Stomach (tissue), 8 donors: ENCODE measurements at regions not wholly inside any gene's neighbourhood (a gene's known extent, or its start where the extent isn't known, plus 50 kb on each side); places are given as distances from the start of the nearest gene placed in this dataset.
A peak's percentile ranks its signal among the peaks of the same experiment; 100 is the strongest.

Experiments used
- DNase-seq, 2 donors: peaks; one replicate each; pipeline versions ENCODE4 v3.0.0 to v3.0.0-alpha.2; 2013 to 2019
- H3K27ac ChIP-seq, 5 donors: fragments of 200-600 bp in 4 of 5; sonication (generic) in 4 of 5; one replicate each; pipeline ENCODE4 v1.5.1; 2013 to 2019; ENCODE audit warnings: mild to moderate bottlenecking in 1 of 5, moderate library complexity in 1 of 5
- H3K27me3 ChIP-seq, 3 donors: fragments of 200-600 bp; sonication (generic); one replicate each; pipeline ENCODE4 v1.5.1; 2017 to 2019; ENCODE audit warnings: mixed run types in 1 of 3
- H3K36me3 ChIP-seq, 4 donors: fragments of 200-600 bp; sonication (generic); 1 replicate in 3 of 4; 2 replicates in 1 of 4; pipeline ENCODE4 v1.5.1; 2016 to 2019
- H3K4me1 ChIP-seq, 4 donors: fragments of 200-600 bp; sonication (generic); one replicate each; pipeline ENCODE4 v1.5.1; 2016 to 2019
- H3K4me3 ChIP-seq, 4 donors: fragments of 200-600 bp; sonication (generic) in 3 of 4; one replicate each; pipeline ENCODE4 v1.5.1; 2016 to 2019; ENCODE audit warnings: mild to moderate bottlenecking in 1 of 4
- H3K9me3 ChIP-seq, 4 donors: fragments of 200-600 bp; sonication (generic); one replicate each; pipeline ENCODE4 v1.5.1; 2016 to 2019
- EP300 ChIP-seq: sonication (generic); formaldehyde crosslinking; IDR thresholded peaks from one replicate; pipeline ENCODE4 v1.6.1; 2017; ENCODE audit warnings: antibody characterized with exemption
- POLR2A ChIP-seq, 4 donors: fragments of 450-650 bp; IDR thresholded peaks; one replicate each; pipeline ENCODE4 v1.6.1; 2016; ENCODE audit warnings: antibody characterized with exemption in 4 of 4, control low read depth in 2 of 4, mild to moderate bottlenecking in 1 of 4, moderate library complexity in 1 of 4
- POLR2AphosphoS5 ChIP-seq, 3 donors: sonication (generic); formaldehyde crosslinking; IDR thresholded peaks; one replicate each; pipeline ENCODE4 v1.6.1; 2016; ENCODE audit warnings: antibody characterized with exemption in 3 of 3
- WGBS, 5 donors: extraction: QIAGEN DNeasy Blood & Tissue Kit in 3 of 5; methylation state at CpG; one replicate each; pipeline versions ENCODE4 v1.1.5 to v1.1.7; 2013 to 2018; 5-methylcytosine and 5-hydroxymethylcytosine counted together
- intact Hi-C: fragments of 100-400 bp; cut with DNase I; formaldehyde crosslinking; loops from one replicate; pipeline ENCODE4 v1.15.1; 2023; ENCODE audit warnings: low total_unique reads
- TF ChIP-seq, protein P1 (sequence below), 7 experiments: fragments of 450-650 bp in 4 of 7; fragments of 200-600 bp in 3 of 7; sonication (generic) in 3 of 7; IDR thresholded peaks; one replicate each; pipeline ENCODE4 v1.5.1; 2016 to 2019; ENCODE audit warnings: antibody characterized with exemption in 7 of 7, control low read depth in 2 of 7, mild to moderate bottlenecking in 1 of 7
- donor health status: healthy with polysubstance abuse.
- donor health status: Bipolar disorder and iron deficiency.
- donor health status: healthy.

DNA sequence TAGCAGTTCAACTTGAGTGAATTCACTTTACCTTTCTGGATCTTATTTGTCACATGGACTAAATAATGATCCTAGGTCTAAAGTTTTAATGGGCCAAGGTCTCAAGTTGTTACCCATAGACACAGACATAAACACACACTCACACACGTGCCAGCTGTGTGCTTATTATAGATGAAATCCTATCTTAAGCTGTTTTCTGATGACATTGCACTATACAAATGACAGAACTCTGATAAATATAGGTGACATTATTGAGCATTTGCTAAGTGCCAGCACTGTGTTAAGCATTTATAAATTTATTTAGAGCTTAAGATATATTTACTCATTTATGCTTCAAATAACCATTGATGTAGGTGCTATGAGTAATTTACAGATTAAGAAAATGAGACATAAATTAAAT is 474.4 kb upstream of the NR5A2 start:
- intact Hi-C loops, result no loop called here
- WGBS, 5 donors, result 31 to 48% (median 42%) methylated on average over 1 of the region's 1 CpG
- H3K4me3 ChIP-seq, result no peak overlapping the region
- no peak for TF ChIP-seq POLR2AphosphoS5 (IDR thresholded peaks at IDR 0.05)
- TF ChIP-seq, protein P1, sequence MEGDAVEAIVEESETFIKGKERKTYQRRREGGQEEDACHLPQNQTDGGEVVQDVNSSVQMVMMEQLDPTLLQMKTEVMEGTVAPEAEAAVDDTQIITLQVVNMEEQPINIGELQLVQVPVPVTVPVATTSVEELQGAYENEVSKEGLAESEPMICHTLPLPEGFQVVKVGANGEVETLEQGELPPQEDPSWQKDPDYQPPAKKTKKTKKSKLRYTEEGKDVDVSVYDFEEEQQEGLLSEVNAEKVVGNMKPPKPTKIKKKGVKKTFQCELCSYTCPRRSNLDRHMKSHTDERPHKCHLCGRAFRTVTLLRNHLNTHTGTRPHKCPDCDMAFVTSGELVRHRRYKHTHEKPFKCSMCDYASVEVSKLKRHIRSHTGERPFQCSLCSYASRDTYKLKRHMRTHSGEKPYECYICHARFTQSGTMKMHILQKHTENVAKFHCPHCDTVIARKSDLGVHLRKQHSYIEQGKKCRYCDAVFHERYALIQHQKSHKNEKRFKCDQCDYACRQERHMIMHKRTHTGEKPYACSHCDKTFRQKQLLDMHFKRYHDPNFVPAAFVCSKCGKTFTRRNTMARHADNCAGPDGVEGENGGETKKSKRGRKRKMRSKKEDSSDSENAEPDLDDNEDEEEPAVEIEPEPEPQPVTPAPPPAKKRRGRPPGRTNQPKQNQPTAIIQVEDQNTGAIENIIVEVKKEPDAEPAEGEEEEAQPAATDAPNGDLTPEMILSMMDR (IDR thresholded peaks at IDR 0.05), result no peak
- H3K4me1 ChIP-seq, result no peaks in the 10 kb centered on the region
- no peaks in the 10 kb centered on the region for H3K9me3 ChIP-seq
- DNase-seq, result no peak
- no peaks in the 10 kb centered on the region for H3K27me3 ChIP-seq
- H3K36me3 ChIP-seq, result no peaks in the 10 kb centered on the region
- no peak overlapping the region for H3K27ac ChIP-seq

DNA sequence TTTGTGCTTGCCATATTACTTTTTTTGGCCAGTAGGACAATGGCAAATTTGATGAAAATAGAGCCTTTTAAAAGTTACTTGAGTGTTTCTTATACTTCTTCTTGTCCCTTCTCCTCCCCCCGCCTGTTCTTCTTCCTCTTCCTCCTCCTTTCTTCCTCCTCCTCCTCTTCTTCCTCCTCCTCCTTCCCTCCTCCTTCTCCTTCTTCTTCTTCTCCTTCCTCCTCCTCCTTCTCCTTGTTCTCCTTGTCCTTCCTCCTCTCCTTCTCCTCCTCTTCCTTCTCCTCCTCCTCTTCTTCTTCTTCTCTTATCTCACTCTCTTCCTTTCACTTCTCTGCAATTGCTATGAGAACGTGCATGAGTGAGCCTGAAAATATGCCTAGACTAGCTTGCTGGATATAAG is 466.2 kb upstream of the NR5A2 start:
- H3K4me3 ChIP-seq, result no peak overlapping the region
- DNase-seq, result no peak
- H3K27me3 ChIP-seq, result no peaks in the 10 kb centered on the region
- intact Hi-C loops, result no loop called here
- no peaks in the 10 kb centered on the region for H3K4me1 ChIP-seq
- no peak overlapping the region for H3K27ac ChIP-seq
- 45 to 63% (median 55%) methylated on average over 2 of the region's 2 CpGs for WGBS, 5 donors
- no peak for TF ChIP-seq POLR2AphosphoS5 (IDR thresholded peaks at IDR 0.05)
- TF ChIP-seq, protein P1 (IDR thresholded peaks at IDR 0.05), result no peak
- no peak for TF ChIP-seq POLR2A (IDR thresholded peaks at IDR 0.05)
- TF ChIP-seq EP300, result no peak
- no peaks in the 10 kb centered on the region for H3K9me3 ChIP-seq
- H3K36me3 ChIP-seq, result no peaks in the 10 kb centered on the region

DNA sequence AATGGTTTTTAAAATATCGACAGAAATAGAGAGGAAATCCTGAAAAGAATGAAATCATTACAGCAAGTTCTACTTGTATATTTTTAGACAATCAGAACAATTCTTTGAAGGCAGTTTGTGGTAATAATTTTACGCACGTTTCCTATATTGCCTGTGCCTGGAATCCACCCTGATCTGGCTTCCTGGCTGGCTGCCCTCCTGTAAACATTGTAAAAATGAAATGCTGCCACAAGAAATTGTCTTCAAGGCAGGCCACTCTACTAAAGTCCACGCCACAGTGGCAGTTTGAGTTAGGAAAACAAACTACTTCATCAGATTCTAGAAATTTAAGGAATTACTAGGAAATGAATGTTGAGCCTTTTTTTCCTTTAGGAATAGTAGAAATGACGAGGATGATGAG is 454.5 kb upstream of the NR5A2 start:
- Histone ChIP-seq H3K4me1 (no peaks in the 10 kb centered on the region), H3K36me3 (no peaks in the 10 kb centered on the region), H3K27me3 (no peaks in the 10 kb centered on the region), H3K27ac (no peak overlapping the region), H3K4me3 (no peak overlapping the region), H3K9me3 (no peaks in the 10 kb centered on the region)
- WGBS, 5 donors, result 25 to 57% (median 43%) methylated on average over 5 of the region's 5 CpGs
- TF ChIP-seq, protein P1 (IDR thresholded peaks at IDR 0.05), result no peak
- TF ChIP-seq POLR2AphosphoS5 (IDR thresholded peaks at IDR 0.05) (no peak), EP300 (no peak), POLR2A (IDR thresholded peaks at IDR 0.05) (no peak)
- peak in 1 of 2 donors; percentile 36 for DNase-seq
- intact Hi-C loops, result no loop called here

DNA sequence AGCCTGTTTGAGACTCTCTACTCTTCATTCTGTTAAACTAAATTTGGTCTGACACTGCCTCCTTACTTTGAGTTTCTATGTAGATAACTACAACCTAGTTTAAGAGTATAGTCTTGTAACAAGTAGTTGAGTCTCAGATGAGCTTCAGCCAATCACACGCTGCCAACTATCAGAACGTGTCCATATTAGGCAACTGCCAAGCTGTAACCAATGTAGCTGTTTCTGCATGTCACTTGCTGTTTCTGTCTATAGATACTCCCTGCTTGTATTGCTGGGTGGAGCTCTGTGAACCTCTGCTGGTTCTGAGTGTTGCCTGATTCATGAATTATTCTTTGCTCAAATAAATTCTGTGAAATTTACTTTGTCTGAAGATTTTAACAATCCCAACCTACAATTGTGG is 452.6 kb upstream of the NR5A2 start:
- Histone ChIP-seq H3K4me1 (no peaks in the 10 kb centered on the region), H3K9me3 (no peaks in the 10 kb centered on the region), H3K4me3 (no peak overlapping the region), H3K36me3 (no peaks in the 10 kb centered on the region), H3K27ac (no peak overlapping the region), H3K27me3 (no peaks in the 10 kb centered on the region)
- intact Hi-C loops, result no loop called here
- no peak for DNase-seq
- WGBS, 5 donors, result 75 to 90% (median 76%) methylated on average over 2 of the region's 2 CpGs
- TF ChIP-seq POLR2A (IDR thresholded peaks at IDR 0.05), result no peak
- no peak for TF ChIP-seq POLR2AphosphoS5 (IDR thresholded peaks at IDR 0.05)
- TF ChIP-seq EP300, result no peak
- TF ChIP-seq, protein P1 (IDR thresholded peaks at IDR 0.05), result no peak
